COLO668 (cell line): ENCODE measurements at regions not wholly inside any gene's neighbourhood (a gene's known extent, or its start where the extent isn't known, plus 50 kb on each side); places are given as distances from the start of the nearest gene placed in this dataset.

Source experiments
- DNase-seq: peaks from one replicate; lab custom pipeline; 2025; ENCODE audit not compliant: unreplicated experiment; lab: John Stamatoyannopoulos, UW

GRCh38 chr4:32106767-32107166 is 1386.6 kb downstream of the PCDH7 start:
- DNase-seq, result no peak

- DNase-seq, result no peak
Observed at GRCh38 chr4:32112891-32113290, 1392.7 kb downstream of the PCDH7 start.

- no peak for DNase-seq
Observed at GRCh38 chr4:32117693-32118092, 1397.5 kb downstream of the PCDH7 start.

GRCh38 chr4:32119907-32120306 is 1399.7 kb downstream of the PCDH7 start:
- no peak for DNase-seq

- DNase-seq, result no peak
Observed at GRCh38 chr4:32128549-32128948, 1408.4 kb downstream of the PCDH7 start.

GRCh38 chr4:32129967-32130366 is 1409.8 kb downstream of the PCDH7 start:
- DNase-seq, result no peak

- no peak for DNase-seq
Observed at GRCh38 chr4:32133141-32133540, 1413.0 kb downstream of the PCDH7 start.

- no peak for DNase-seq
Observed at GRCh38 chr4:32133734-32134133, 1413.6 kb downstream of the PCDH7 start.

- DNase-seq, result no peak
Observed at GRCh38 chr4:32135642-32136041, 1415.5 kb downstream of the PCDH7 start.

- no peak for DNase-seq
Observed at GRCh38 chr4:32136081-32136787, 1416.1 kb downstream of the PCDH7 start.

- DNase-seq, result no peak
Observed at GRCh38 chr4:32140636-32141035, 1420.5 kb downstream of the PCDH7 start.

GRCh38 chr4:32142075-32142474 is 1421.9 kb downstream of the PCDH7 start:
- no peak for DNase-seq

- DNase-seq, result no peak
Observed at GRCh38 chr4:32145987-32146386, 1425.8 kb downstream of the PCDH7 start.

- DNase-seq, result no peak
Observed at GRCh38 chr4:32147446-32148085, 1427.4 kb downstream of the PCDH7 start.

GRCh38 chr4:32148111-32148666 is 1428.0 kb downstream of the PCDH7 start:
- DNase-seq, result no peak

- DNase-seq, result no peak
Observed at GRCh38 chr4:32158961-32159360, 1438.8 kb downstream of the PCDH7 start.

- DNase-seq, result no peak
Observed at GRCh38 chr4:32161392-32161791, 1441.2 kb downstream of the PCDH7 start.

- no peak for DNase-seq
Observed at GRCh38 chr4:32163125-32163524, 1443.0 kb downstream of the PCDH7 start.

GRCh38 chr4:32169841-32170240 is 1449.7 kb downstream of the PCDH7 start:
- no peak for DNase-seq

GRCh38 chr4:32172086-32172485 is 1451.9 kb downstream of the PCDH7 start:
- no peak for DNase-seq

- DNase-seq, result no peak
Observed at GRCh38 chr4:32172761-32173160, 1452.6 kb downstream of the PCDH7 start.

GRCh38 chr4:32180086-32180485 is 1459.9 kb downstream of the PCDH7 start:
- DNase-seq, result no peak
